ENCODE measurements at regions not wholly inside any gene's neighbourhood (a gene's known extent, or its start where the extent isn't known, plus 50 kb on each side); places are given as distances from the start of the nearest gene placed in this dataset.
A peak's percentile ranks its signal among the peaks of the same experiment; 100 is the strongest.

GRCh38 chr14:76926521-76927251 lies 100.5 kb downstream of the LRRC74A start:
- DNase-seq (ENCODE audit: low spot score), result peak; percentile 96

DNA sequence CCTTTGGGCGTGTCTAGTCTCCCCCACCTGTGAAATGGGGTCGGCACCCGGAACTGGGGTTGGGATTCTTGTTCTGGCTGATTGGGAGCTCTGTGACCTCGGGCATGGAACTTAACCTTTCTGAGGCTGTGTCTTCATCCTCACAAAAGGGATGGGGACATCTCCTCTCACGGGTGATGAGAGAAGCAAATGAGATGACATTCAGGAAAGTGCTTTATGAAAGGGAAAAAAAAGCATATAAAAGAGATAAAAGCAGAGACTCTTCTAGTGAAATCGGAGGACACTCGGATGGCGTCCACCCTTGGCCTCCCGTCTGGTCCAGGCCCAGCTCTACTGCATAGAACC lies 98.9 kb downstream of the LRRC74A start:
- DNase-seq (ENCODE audit: low spot score), result no peak

DNA sequence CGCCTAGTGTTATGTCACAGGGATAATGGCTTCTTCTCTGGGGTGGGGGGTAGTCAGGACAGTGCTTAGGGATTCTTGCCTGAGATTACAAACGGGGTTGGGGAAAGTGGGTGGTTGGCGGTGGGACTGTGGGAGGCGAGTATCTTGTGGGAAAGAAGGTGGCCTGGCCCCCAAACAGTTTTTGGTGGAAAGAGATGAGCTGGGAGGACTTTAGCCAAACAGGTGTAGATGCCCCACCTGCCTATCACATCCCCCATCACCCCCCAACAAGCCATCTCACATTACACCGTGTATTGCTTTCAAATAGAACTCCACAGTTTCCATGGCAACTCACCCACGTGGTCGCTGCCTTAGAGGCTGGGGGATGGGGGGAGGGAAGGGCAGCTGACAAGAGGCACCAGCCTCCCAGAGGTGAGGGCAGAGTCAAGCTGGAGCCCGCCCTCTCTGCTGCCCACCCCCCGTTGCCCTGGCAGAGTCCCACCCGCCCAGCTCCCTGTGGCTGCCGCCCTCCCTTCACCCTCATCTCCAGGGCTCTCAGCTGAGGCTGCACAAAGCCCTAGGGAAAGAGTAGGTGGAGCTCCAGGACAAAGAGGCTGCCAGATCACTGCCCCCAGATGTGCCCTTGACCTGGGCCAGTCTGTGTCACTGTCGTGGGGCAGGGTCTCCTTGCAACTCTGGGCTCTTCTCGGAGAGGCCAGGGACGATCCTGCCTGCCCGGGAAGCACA lies 98.3 kb downstream of the LRRC74A start:
- peak; percentile 75 for DNase-seq (ENCODE audit: low spot score)

DNA sequence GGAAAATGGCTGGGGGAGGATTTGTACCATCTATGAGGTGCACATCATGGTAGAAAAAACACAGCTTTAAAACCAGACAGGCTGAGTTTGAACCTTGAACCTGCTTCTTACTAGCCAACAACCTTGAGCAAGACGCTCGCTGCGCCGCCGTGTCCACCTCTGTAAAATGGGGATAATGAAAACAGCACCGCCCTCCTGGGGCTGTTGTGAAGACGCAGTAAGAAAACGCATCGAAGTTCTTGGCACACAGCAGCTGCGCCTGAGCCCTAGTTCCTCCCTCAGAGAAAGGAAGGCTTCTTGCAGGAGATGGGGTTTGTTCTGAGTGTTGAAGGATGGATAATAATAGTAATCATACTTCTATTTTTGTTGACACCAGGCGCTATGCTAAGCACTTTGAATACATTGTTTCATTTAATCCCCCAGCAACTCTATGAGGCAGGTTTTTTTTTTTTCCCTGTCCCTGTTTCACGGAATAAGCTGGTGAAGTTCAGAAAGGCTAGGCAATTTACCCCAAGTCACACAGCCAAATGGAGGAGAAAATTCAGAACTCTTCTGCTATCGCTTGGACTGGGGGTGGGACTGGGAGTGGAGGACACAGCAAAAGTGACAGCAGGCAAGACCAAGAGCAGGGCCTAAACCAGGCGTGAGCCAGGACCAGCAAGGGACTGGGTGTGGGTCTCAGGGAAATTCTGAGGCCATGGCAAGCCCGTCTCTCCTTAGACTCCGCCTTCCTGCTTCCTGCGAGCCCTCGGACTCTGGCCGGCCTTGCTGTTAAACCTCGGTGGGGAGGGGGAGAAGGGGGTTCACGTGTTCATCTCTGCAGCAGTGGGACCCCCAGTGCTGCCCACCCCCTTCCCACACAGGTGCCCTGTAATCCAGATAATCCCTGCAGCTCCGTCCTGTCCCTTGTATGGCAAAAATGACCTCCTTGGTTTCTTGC lies 97.5 kb downstream of the LRRC74A start:
- no peak for DNase-seq (ENCODE audit: low spot score)

DNA sequence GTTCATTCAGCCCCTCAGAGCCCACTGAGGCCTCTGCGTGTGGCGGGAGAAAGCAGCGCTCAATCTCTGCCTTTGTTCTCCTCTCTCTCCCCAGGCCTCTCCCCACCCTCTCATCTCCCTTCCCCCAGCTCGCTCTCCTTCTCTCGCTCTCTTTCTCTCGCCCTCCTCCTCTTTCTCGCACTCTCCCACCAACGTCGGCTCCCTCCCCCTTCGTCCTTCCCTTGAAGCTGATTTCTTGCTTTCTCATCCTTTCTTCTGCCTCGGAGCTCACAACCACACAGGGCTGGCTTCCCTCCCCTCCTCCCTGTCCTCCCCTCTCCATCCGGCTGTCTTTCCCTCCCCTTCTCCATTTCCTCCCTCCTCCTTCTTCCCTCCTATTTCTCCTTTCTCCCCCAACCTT lies 96.4 kb downstream of the LRRC74A start:
- peak; percentile 85 for DNase-seq (ENCODE audit: low spot score)

- DNase-seq (ENCODE audit: low spot score), result no peak
Observed at GRCh38 chr14:76922092-76922491, 95.9 kb downstream of the LRRC74A start.

- DNase-seq (ENCODE audit: low spot score), result no peak
Observed at GRCh38 chr14:76921088-76921399, 94.8 kb downstream of the LRRC74A start.

- DNase-seq (ENCODE audit: low spot score), result no peak
Observed at GRCh38 chr14:76920331-76921087, 94.3 kb downstream of the LRRC74A start.

- peak; percentile 97 for DNase-seq (ENCODE audit: low spot score)
Observed at GRCh38 chr14:76919431-76920330, 93.5 kb downstream of the LRRC74A start.
